ENCODE measurements at regions not wholly inside any gene's neighbourhood (a gene's known extent, or its start where the extent isn't known, plus 50 kb on each side); places are given as distances from the start of the nearest gene placed in this dataset.
"Not testable (repeated sequence)": the region's sequence is repeated elsewhere in the genome, so short reads cannot be mapped to it uniquely, and the experiment has no call there.

GRCh38 chr12:97877404-97877803 lies 414.8 kb downstream of the RMST start:
- Histone ChIP-seq H3K27ac (ENCODE audit: low read length in 2 of 2) (no peak overlapping the region), H3K4me2 (replicated peaks; ENCODE audit: low read depth, low read length, poor library complexity, severe bottlenecking) (no peak overlapping the region), H4K20me1 (ENCODE audit: control insufficient read depth, insufficient read depth, low read length, poor library complexity, severe bottlenecking) (no peaks in the 10 kb centered on the region), H3K36me3 (replicated peaks in 1 of 2; ENCODE audit: control extremely low read depth in 1 of 2, control insufficient read depth in 1 of 2, extremely low read depth in 1 of 2, insufficient read depth in 2 of 2, low read length in 1 of 2) (no peaks in the 10 kb centered on the region), H3K9ac (ENCODE audit: low read length) (no peak overlapping the region), H3K27me3 (replicated peaks in 1 of 4; ENCODE audit: control extremely low read depth in 1 of 4, control insufficient read depth in 3 of 4, insufficient read depth in 4 of 4, low read length in 3 of 4) (no peaks in the 10 kb centered on the region), H2AFZ (ENCODE audit: insufficient read depth, low read depth, low read length, poor library complexity, severe bottlenecking) (no peak overlapping the region), H3K79me2 (ENCODE audit: control insufficient read depth, insufficient read depth, low read length) (no peaks in the 10 kb centered on the region), H3K9me3 (ENCODE audit: control extremely low read depth in 1 of 3, control insufficient read depth in 2 of 3, insufficient read depth in 1 of 3, low read length in 2 of 3) (peaks cover 0 to 3% (median 0%) of the 10 kb centered on the region in 3 donors), H3K4me1 (ENCODE audit: control insufficient read depth in 2 of 2, insufficient read depth in 2 of 2, low read length in 2 of 2) (no peaks in the 10 kb centered on the region), H3K4me3 (ENCODE audit: control extremely low read depth in 1 of 5, extremely low read depth in 1 of 5, insufficient read depth in 1 of 5, low read depth in 2 of 5, low read length in 4 of 5) (no peak overlapping the region)
- Mint-ChIP-seq H3K27ac (no peak overlapping the region), H3K4me1 (no peaks in the 10 kb centered on the region), H3K4me3 (no peak overlapping the region), H3K9me3 (ENCODE audit: insufficient read depth) (peaks cover 2% of the 10 kb centered on the region), H3K27me3 (no peaks in the 10 kb centered on the region)
- DNase-seq (no peak), ATAC-seq (ENCODE audit: low read depth) (no peak)
- POLR2A ChIA-PET: no interaction called here
- CTCF ChIA-PET: no interaction called here
- TF ChIP-seq CTCF (IDR thresholded peaks at IDR 0.05) (no peak), EZH2 (IDR thresholded peaks at IDR 0.05; ENCODE audit: borderline replicate concordance, insufficient read depth, low read depth, low read length, poor library complexity, severe bottlenecking) (no peak)
- intact Hi-C loops (cut with micrococcal nuclease): no loop called here

GRCh38 chr12:97886511-97887176 lies 424.0 kb downstream of the RMST start:
- Histone ChIP-seq H2AFZ (ENCODE audit: insufficient read depth, low read depth, low read length, poor library complexity, severe bottlenecking) (no peak overlapping the region), H3K4me2 (replicated peaks; ENCODE audit: low read depth, low read length, poor library complexity, severe bottlenecking) (no peak overlapping the region), H3K9me3 (ENCODE audit: control extremely low read depth in 1 of 3, control insufficient read depth in 2 of 3, insufficient read depth in 1 of 3, low read length in 2 of 3) (no peaks in the 10 kb centered on the region), H3K9ac (ENCODE audit: low read length) (no peak overlapping the region), H3K36me3 (replicated peaks in 1 of 2; ENCODE audit: control extremely low read depth in 1 of 2, control insufficient read depth in 1 of 2, extremely low read depth in 1 of 2, insufficient read depth in 2 of 2, low read length in 1 of 2) (no peaks in the 10 kb centered on the region), H3K4me3 (ENCODE audit: control extremely low read depth in 1 of 5, extremely low read depth in 1 of 5, insufficient read depth in 1 of 5, low read depth in 2 of 5, low read length in 4 of 5) (no peak overlapping the region), H3K79me2 (ENCODE audit: control insufficient read depth, insufficient read depth, low read length) (no peaks in the 10 kb centered on the region), H4K20me1 (ENCODE audit: control insufficient read depth, insufficient read depth, low read length, poor library complexity, severe bottlenecking) (no peaks in the 10 kb centered on the region), H3K4me1 (ENCODE audit: control insufficient read depth in 2 of 2, insufficient read depth in 2 of 2, low read length in 2 of 2) (no peaks in the 10 kb centered on the region), H3K27me3 (replicated peaks in 1 of 4; ENCODE audit: control extremely low read depth in 1 of 4, control insufficient read depth in 3 of 4, insufficient read depth in 4 of 4, low read length in 3 of 4) (no peaks in the 10 kb centered on the region), H3K27ac (ENCODE audit: low read length in 2 of 2) (no peak overlapping the region)
- ChIA-PET CTCF (no interaction called here), POLR2A (no interaction called here)
- DNase-seq (no peak), ATAC-seq (ENCODE audit: low read depth) (no peak)
- no peak for TF ChIP-seq CTCF (IDR thresholded peaks at IDR 0.05)
- TF ChIP-seq EZH2 (IDR thresholded peaks at IDR 0.05; ENCODE audit: borderline replicate concordance, insufficient read depth, low read depth, low read length, poor library complexity, severe bottlenecking): no peak
- Mint-ChIP-seq H3K4me3 (no peak overlapping the region), H3K9me3 (ENCODE audit: insufficient read depth) (peaks cover 7% of the 10 kb centered on the region), H3K27me3 (no peaks in the 10 kb centered on the region), H3K4me1 (no peaks in the 10 kb centered on the region), H3K27ac (no peak overlapping the region)
- intact Hi-C loops (cut with micrococcal nuclease): no loop called here
- WGBS (ENCODE audit: insufficient coverage): no CpG with 5 or more reads among the region's 4 CpGs

- POLR2A ChIA-PET; H3K9me3 ChIP-seq (ENCODE audit: control extremely low read depth in 1 of 3, control insufficient read depth in 2 of 3, insufficient read depth in 1 of 3, low read length in 2 of 3); H3K4me1 Mint-ChIP-seq; H3K4me2 ChIP-seq (replicated peaks; ENCODE audit: low read depth, low read length, poor library complexity, severe bottlenecking); H4K20me1 ChIP-seq (ENCODE audit: control insufficient read depth, insufficient read depth, low read length, poor library complexity, severe bottlenecking); intact Hi-C loops (cut with micrococcal nuclease); H3K27me3 ChIP-seq (replicated peaks in 1 of 4; ENCODE audit: control extremely low read depth in 1 of 4, control insufficient read depth in 3 of 4, insufficient read depth in 4 of 4, low read length in 3 of 4); H3K9me3 Mint-ChIP-seq (ENCODE audit: insufficient read depth); H3K27ac Mint-ChIP-seq; H3K27ac ChIP-seq (ENCODE audit: low read length in 2 of 2); H3K36me3 ChIP-seq (replicated peaks in 1 of 2; ENCODE audit: control extremely low read depth in 1 of 2, control insufficient read depth in 1 of 2, extremely low read depth in 1 of 2, insufficient read depth in 2 of 2, low read length in 1 of 2); H3K27me3 Mint-ChIP-seq; H3K9ac ChIP-seq (ENCODE audit: low read length); H3K4me3 ChIP-seq (ENCODE audit: control extremely low read depth in 1 of 5, extremely low read depth in 1 of 5, insufficient read depth in 1 of 5, low read depth in 2 of 5, low read length in 4 of 5); DNase-seq; H2AFZ ChIP-seq (ENCODE audit: insufficient read depth, low read depth, low read length, poor library complexity, severe bottlenecking); ATAC-seq (ENCODE audit: low read depth); H3K79me2 ChIP-seq (ENCODE audit: control insufficient read depth, insufficient read depth, low read length); H3K4me3 Mint-ChIP-seq; CTCF ChIA-PET; H3K4me1 ChIP-seq (ENCODE audit: control insufficient read depth in 2 of 2, insufficient read depth in 2 of 2, low read length in 2 of 2): not testable (repeated sequence)
- 41% methylated on average over 6 of the region's 6 CpGs for WGBS (ENCODE audit: insufficient coverage)
Observed at GRCh38 chr12:97897881-97898280, 435.3 kb downstream of the RMST start.
